GM23338 (cell line): ENCODE measurements at regions not wholly inside any gene's neighbourhood (a gene's known extent, or its start where the extent isn't known, plus 50 kb on each side); places are given as distances from the start of the nearest gene placed in this dataset.

Experiments
- ATAC-seq: fragments of 200-7000 bp; cut with Tn5 transposase; 3 replicates; pipeline ENCODE4 v1.9.1; 2020
- DNase-seq: peaks from one replicate; pipeline ENCODE4 v3.0.0-alpha.2; 2015; ENCODE audit warnings: low spot score
- H2AFZ ChIP-seq: fragments of 200-600 bp; sonication (generic); 2 replicates; pipeline ENCODE4 v1.8.0; 2016; ENCODE audit warnings: antibody characterized with exemption, mild to moderate bottlenecking, moderate library complexity
- H3F3A ChIP-seq: fragments of 200-600 bp; sonication (generic); replicated peaks from 2 replicates; pipeline ENCODE4 v1.8.0; 2017; ENCODE audit warnings: antibody characterized with exemption, mixed run types, low read depth
- H3K27ac ChIP-seq: fragments of 200-600 bp; sonication (generic); 2 replicates; pipeline ENCODE4 v1.6.1; 2016; ENCODE audit warnings: low read depth
- H3K27me3 ChIP-seq: fragments of 200-600 bp; sonication (generic); 2 replicates; pipeline ENCODE4 v1.8.0; 2016; ENCODE audit warnings: mild to moderate bottlenecking, mixed run types, moderate library complexity; ENCODE audit not compliant: insufficient read depth
- H3K36me3 ChIP-seq: fragments of 200-600 bp; sonication (generic); 2 replicates; pipeline ENCODE4 v1.8.0; 2016; ENCODE audit warnings: mild to moderate bottlenecking; ENCODE audit not compliant: insufficient read depth
- H3K4me1 ChIP-seq: fragments of 200-600 bp; sonication (generic); 2 replicates; pipeline ENCODE4 v1.8.0; 2016; ENCODE audit warnings: mild to moderate bottlenecking, moderate library complexity; ENCODE audit not compliant: insufficient read depth
- H3K4me2 ChIP-seq: fragments of 200-600 bp; sonication (generic); 2 replicates; pipeline ENCODE4 v1.7.1; 2017; ENCODE audit warnings: mixed run types
- H3K4me3 ChIP-seq: fragments of 200-600 bp; sonication (generic); 2 replicates; pipeline ENCODE4 v1.6.1; 2016; ENCODE audit warnings: mixed run types
- H3K79me2 ChIP-seq: fragments of 200-600 bp; sonication (generic); replicated peaks from 2 replicates; pipeline ENCODE4 v1.8.0; 2017; ENCODE audit warnings: mild to moderate bottlenecking; ENCODE audit not compliant: insufficient read depth
- H3K9me2 ChIP-seq: fragments of 200-600 bp; sonication (generic); 2 replicates; pipeline ENCODE4 v1.8.0; 2017; ENCODE audit not compliant: insufficient read depth
- H4K20me1 ChIP-seq: fragments of 200-600 bp; sonication (generic); replicated peaks from 2 replicates; pipeline ENCODE4 v1.8.0; 2017; ENCODE audit warnings: mild to moderate bottlenecking; ENCODE audit not compliant: insufficient read depth
- H3K27ac Mint-ChIP-seq: 2 replicates; pipeline ENCODE4 v1.8.0; 2020; ENCODE audit warnings: inconsistent platforms, mild to moderate bottlenecking, moderate library complexity, mixed read lengths
- H3K27me3 Mint-ChIP-seq: 3 replicates; pipeline ENCODE4 v1.8.0; 2022; ENCODE audit warnings: low read depth, mild to moderate bottlenecking, moderate library complexity, mixed read lengths, inconsistent platforms; ENCODE audit not compliant: insufficient read depth, poor library complexity
- H3K36me3 Mint-ChIP-seq: 3 replicates; pipeline ENCODE4 v1.8.0; 2021; ENCODE audit warnings: low read depth, mild to moderate bottlenecking, inconsistent platforms, moderate library complexity, mixed read lengths
- H3K4me1 Mint-ChIP-seq: 3 replicates; pipeline ENCODE4 v1.8.0; 2020; ENCODE audit warnings: mild to moderate bottlenecking, inconsistent platforms, mixed read lengths
- H3K4me3 Mint-ChIP-seq: 3 replicates; pipeline ENCODE4 v1.8.0; 2021; ENCODE audit warnings: moderate library complexity, mild to moderate bottlenecking, inconsistent platforms, mixed read lengths
- H3K9me3 Mint-ChIP-seq: 3 replicates; pipeline ENCODE4 v1.8.0; 2020; ENCODE audit warnings: moderate library complexity, mild to moderate bottlenecking, inconsistent platforms, mixed read lengths
- CTCF ChIP-seq, 2 experiments: fragments of 200-600 bp in 1 of 2; sonication (generic) in 1 of 2; conservative IDR thresholded peaks; 2 replicates each; pipeline versions ENCODE4 v1.5.1 to v1.6.1; 2016 to 2017; ENCODE audit warnings: antibody characterized with exemption in 2 of 2, low read depth in 2 of 2, mild to moderate bottlenecking in 2 of 2, moderate library complexity in 1 of 2
- EZH2phosphoT487 ChIP-seq: fragments of 200-600 bp; sonication (generic); IDR thresholded peaks from one replicate; pipeline ENCODE4 v1.8.1; 2018; ENCODE audit warnings: antibody characterized with exemption; ENCODE audit not compliant: unreplicated experiment
- JUNB ChIP-seq: IDR thresholded peaks from one replicate; pipeline ENCODE4 v1.6.1; 2016; ENCODE audit warnings: antibody characterized with exemption; ENCODE audit not compliant: unreplicated experiment
- POLR2AphosphoS5 ChIP-seq: IDR thresholded peaks from 2 replicates; pipeline ENCODE4 v1.6.1; 2016; ENCODE audit warnings: antibody characterized with exemption, low read depth
- STAT1 ChIP-seq: IDR thresholded peaks from one replicate; pipeline ENCODE4 v1.6.1; 2016; ENCODE audit warnings: antibody characterized with exemption; ENCODE audit not compliant: unreplicated experiment
- ZNF331 ChIP-seq: fragments of 250-450 bp; sonication (Bioruptor Pico); IDR thresholded peaks from 2 replicates; pipeline ENCODE4 v1.5.0; 2020; ENCODE audit warnings: low read depth, mild to moderate bottlenecking, moderate library complexity
- ZNF462 ChIP-seq: fragments of 250-450 bp; sonication (Bioruptor Pico); IDR thresholded peaks from 2 replicates; pipeline ENCODE4 v1.5.0; 2020; ENCODE audit warnings: mild to moderate bottlenecking, moderate library complexity

GRCh38 chr12:113658006-113658655 is 186.5 kb upstream of the LHX5 start (continued):
- TF ChIP-seq ZNF462 (no peak), EZH2phosphoT487 (no peak), ZNF331 (CRISPR knock-in tag) (no peak), STAT1 (no peak), JUNB (no peak)

DNA sequence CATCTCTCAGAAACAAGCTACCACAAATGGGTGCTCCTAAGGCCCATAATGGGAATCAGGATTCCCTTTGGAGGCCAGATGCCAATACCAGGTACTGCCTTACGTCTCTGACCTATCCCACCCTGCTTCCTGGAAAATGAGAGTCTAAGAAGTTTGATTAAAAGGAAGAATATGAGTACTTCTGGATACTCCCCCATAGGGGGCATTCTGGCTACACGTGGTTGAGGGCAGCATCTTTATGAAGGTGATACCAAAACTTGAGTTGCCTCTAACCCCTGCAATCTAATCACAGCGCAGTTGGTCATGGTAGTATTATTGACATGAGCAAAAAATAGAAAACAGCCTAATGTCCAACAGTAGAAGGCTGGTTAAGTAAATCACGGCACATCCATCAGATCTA is 184.2 kb upstream of the LHX5 start:
- Histone ChIP-seq H4K20me1 (no peaks in the 10 kb centered on the region), H3K4me1 (no peaks in the 10 kb centered on the region), H3K27me3 (no peaks in the 10 kb centered on the region), H2AFZ (no peak overlapping the region), H3K9me2 (no peaks in the 10 kb centered on the region), H3K27ac (no peak overlapping the region), H3K79me2 (no peaks in the 10 kb centered on the region), H3K4me2 (no peak overlapping the region), H3K4me3 (no peak overlapping the region), H3F3A (no peaks in the 10 kb centered on the region), H3K36me3 (no peaks in the 10 kb centered on the region)
- TF ChIP-seq CTCF (conservative IDR thresholded peaks at IDR 0.05; ENCODE audit: low read depth in 2 of 2) (peak; percentile 39 to 42), POLR2AphosphoS5 (no peak)
- H3K4me3 Mint-ChIP-seq = no peak overlapping the region
- DNase-seq (no peak), ATAC-seq (no peak)
- H3K9me3 Mint-ChIP-seq = peaks cover 24% of the 10 kb centered on the region
- H3K36me3 Mint-ChIP-seq = peaks cover 6% of the 10 kb centered on the region; the same call in 1 of the 3 replicates
- H3K4me1 Mint-ChIP-seq = no peaks in the 10 kb centered on the region
- H3K27me3 Mint-ChIP-seq = peaks cover 3% of the 10 kb centered on the region
- H3K27ac Mint-ChIP-seq = no peak overlapping the region
